T-helper 1 cell (primary cell): ENCODE measurements at regions not wholly inside any gene's neighbourhood (a gene's known extent, or its start where the extent isn't known, plus 50 kb on each side); places are given as distances from the start of the nearest gene placed in this dataset.
"Not testable (repeated sequence)": the region's sequence is repeated elsewhere in the genome, so short reads cannot be mapped to it uniquely, and the experiment has no call there.

Source experiments
- DNase-seq, 5 donors: peaks; one replicate each; pipeline ENCODE4 v3.0.0-alpha.2; 2012 to 2020

DNA sequence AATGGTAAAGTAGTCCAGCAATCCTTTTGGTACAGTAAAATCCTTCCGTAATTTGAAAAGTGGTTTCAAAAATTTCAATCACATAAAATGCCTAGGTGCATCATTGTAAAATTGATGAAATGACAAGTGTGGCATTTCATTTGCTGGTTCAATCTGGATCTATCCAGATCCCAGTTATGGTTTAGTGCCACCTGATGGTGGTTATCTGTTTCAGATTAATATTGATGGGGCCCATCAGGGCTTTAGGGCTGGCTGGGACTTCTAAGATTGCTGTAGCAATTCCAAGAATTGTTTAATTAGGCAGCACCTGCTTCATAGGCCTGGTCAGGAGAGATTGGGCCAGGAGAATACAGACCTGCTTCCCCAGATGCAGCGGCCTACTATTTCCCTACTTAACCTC lies 55.5 kb upstream of the PIK3C3 start:
- DNase-seq, result no peak

DNA sequence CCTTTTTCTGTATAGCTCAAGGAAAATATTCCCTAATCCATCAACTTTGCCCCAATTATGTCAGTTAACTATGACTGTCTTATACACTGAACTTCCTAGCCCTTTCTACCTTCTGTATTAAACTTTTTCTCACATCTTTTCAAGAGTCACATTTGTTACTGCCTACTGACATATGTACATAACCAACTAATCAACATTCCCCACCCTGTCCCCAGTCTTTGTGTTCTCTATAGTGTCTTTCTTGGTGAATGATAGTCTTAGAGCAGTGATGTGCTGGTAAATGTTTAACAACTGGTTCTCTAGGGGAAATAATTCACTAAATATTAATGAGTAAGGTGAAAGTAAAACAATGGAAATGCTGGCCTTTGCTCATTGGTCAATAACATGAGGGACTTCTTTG lies 61.6 kb upstream of the PIK3C3 start:
- DNase-seq, result no peak

DNA sequence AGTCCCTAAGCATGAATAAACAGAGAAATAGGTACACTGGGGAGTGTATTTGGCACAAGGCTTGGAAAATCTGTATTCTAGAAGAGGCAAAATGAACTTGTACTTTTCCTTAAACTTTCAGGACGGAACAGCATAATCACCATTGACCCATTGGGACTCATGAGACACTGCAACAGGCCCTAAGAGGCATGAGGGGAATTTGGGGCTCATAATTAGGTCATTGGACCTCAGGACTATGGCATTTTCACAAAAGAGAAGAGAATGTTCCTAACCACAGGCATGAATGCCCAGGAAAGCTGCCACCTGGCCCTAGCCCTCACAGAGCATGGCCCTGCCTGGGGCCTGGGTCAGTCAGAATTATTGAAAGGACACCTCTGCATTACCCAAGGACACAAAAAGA lies 67.9 kb upstream of the PIK3C3 start:
- no peak for DNase-seq

DNA sequence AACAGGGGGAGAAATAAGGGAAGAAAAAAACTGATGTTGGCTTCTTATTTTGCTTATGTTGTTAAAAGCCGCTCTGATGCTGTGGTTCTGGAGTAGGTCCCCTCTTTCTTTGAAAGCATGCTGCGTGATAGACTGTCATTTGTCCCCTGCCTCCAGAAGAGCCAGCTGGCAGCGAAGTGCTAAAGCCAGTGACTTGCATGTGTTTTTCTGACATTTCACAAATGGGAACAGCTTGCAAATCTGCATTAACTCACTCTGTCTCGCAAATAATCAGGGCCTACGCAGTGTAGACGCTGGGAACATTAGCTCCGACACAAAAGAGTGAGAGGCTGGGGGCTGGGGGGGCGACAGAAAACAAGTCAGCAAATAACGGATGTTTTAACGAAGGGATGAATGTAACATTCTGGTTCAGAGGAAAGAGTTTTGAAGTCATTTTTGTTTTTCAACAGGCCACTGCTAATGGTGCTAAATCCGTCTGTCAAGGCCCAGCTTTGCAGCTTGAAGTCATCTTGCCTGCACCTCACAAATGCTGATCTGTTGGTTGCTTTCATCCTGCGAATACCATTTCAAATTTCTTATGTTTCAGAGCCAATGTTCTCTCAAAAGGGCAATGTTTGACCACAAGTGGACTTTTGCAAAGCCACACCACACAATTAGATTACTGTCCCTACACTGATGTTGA lies 68.8 kb upstream of the PIK3C3 start:
- no peak for DNase-seq

DNA sequence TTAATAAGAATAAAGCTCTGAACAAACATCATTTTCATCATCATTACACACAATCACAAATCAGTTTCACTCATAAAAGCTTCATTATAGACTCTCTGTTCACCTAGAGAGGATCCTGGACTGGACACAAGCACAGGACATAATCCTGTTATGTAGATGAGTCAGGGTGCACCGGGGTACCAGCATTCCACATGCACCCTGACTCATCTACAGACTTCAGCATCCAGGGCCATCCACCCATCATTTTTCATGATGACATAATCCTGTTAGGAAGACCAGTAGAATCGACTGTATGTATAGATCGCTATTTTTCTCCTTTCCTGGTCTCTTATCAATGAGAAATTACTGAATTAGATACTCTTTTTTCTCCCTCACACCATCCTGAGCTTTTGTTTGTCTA lies 73.7 kb upstream of the PIK3C3 start:
- DNase-seq, result no peak

DNA sequence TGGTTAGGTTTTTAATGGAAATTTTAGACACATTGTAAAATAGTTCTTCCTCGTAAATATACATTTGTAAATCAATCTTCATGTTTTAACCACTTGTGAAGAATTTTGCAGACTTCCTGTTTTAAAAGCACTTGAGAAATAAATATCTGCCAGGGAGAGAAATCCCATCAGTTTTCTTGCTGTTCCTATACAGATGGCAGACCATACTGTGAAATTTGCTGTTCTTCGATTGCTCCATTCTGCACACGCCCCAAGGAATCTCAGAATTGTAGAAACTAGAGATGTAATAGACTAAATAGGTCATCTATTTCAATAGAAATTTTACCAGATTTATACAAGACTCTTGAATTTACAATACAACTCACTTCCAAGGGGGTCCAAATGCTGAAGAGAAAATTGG lies 75.8 kb upstream of the PIK3C3 start:
- DNase-seq, result no peak

DNA sequence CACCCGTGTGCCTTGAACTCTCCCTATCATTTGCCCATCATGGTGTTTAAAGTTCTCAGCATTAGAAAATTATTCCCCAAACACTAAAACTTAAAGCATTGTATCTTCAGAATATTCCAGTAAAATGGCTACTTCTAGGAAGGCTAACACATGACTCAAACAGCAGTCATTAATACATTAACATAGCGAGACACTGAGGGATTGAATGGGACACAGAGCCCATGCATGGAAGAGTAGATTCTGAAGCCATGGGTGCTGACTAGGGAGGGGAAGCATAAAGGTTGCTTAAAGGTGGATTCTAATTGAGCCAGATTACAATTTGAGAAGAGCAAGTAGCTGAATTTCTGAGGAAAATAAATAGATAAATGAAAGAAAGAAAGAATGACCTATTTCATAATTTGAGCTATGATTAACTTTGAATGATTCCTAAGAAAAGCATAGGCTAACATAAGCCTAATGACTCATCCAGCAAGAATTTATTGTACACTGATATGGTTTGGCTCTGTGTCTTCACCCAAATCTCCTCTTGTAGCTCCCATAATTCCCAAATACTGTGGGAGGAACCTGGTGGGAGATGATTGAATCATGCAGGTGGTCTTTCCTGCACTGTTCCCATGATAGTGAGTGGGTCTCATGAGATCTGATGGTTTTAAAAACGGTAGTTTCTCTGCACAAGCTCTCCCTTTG lies 79.8 kb upstream of the PIK3C3 start:
- DNase-seq, result no peak

DNA sequence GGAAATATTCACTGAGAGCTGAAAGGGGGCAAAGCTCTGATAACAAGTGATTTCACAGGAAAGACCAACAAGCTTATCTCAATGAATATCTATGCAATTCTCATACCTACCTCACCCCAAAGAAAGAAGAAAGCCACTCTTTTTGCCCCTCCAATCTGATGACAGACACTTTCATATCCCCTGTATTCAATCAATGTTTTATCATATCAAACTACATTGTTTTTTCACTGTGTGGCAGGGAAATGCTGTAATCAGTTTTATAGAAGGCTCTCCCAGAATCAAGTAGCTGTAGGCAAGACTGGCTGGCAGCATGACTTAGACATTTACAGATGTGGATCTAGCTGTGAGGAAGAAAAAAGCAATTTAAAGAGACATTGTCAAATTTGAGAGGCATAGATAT lies 81.3 kb upstream of the PIK3C3 start:
- DNase-seq, result no peak

DNA sequence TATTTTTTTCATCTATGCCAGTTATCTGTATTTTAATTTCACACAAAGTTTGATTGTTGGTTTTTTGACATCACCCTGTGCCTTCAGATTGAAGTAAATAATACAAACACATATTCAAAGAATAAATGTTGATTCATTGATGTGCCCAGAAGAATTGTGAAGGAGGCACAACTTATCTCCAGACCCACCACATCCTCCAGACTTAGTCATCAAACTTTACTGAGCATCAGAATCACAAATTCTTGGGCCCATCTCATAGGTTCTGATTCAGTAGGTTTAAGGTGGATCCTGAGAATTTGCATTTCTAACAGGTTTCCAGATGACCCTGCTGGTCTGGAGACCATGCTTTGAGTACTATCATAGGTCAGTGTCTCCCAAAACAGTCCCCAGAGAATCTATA lies 82.8 kb upstream of the PIK3C3 start:
- DNase-seq, result no peak

DNA sequence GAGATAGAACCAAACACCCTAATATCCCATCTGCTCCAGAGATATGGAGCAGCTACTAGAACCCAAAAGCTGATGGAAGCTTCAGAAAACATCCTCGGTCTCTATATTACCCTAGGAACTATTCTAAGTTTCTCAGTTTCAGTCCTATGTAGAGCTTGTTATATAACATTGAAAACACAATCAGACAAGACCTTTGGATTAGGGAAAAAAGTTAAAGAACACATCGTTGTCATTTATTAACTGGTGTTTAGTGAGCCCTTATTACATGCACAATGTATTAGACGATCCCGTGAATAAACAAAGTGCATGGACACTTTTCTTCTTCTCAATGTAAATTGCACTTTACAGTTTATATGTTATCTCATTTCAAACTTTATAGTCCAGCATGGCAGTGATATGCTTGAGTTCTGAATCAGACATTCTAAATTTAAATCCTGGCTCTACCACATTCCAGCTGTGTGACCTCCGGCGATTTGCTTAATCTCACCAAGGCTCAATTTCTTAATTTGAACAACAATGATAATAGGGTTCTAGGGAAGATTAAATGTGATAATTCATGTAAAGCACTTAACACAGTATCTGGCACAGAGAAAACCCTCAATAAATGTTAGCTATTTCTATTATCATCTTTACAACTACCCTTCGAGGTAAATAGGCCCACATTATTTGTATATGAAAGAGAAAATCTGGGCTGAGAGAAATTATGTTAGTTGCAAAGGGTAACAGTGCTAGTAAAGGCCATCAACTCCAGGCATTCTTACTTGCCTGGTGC lies 83.6 kb upstream of the PIK3C3 start:
- no peak for DNase-seq

DNA sequence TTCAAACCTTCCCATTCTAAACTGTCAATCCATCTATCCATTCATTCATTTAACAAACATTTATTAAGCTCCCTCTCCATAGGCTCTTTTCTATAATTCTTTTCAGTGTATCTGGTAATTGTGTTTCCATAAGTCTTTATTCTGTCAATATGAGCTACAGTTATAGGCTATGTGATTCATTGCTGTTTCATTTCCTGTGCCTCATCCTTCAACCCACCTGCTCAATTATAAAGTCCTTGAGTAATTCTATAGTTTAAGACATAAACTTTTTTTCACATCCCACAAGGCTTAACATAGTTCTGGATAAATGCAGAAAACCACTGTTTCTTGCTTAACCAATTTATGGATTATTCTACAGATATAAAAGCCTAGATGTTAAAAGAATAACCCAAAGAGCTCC lies 84.2 kb upstream of the PIK3C3 start:
- no peak for DNase-seq

DNA sequence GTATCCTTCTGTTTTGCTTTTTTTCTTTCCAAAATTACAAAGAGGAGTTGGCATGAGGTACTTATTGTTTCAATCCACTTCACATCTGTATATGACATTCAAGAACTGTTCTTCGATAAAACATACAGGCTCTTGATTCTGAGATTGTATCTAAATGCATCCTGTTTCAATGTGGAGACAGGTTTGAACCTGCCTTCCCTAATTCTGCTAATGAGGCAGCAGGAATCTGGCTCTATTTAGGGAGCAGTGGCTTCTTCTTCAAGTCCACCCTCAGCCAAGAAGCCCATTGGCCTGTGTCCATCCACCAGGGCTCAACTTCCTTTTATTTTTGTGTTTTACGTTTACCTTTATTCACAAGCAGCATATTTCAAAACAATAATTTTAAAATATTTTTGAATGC lies 84.8 kb upstream of the PIK3C3 start:
- no peak for DNase-seq

DNA sequence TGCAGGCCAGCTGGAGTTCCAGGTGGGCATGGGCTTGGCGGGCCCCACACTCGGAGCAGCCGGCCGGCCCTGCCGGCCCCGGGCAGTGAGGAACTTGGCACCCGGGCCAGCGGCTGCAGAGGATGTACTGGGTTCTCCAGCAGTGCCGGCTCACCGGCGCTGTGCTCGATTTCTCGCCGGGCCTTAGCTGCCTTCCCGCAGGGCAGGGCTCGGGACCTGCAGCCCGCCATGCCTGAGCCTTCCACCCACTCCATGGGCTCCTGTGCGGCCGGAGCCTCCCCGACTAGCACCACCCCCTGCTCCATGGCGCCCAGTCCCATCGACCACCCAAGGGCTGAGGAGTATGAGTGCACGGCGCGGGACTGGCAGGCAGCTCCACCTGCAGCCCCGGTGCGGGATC lies 89.2 kb upstream of the PIK3C3 start:
- DNase-seq, result not testable (repeated sequence)

DNA sequence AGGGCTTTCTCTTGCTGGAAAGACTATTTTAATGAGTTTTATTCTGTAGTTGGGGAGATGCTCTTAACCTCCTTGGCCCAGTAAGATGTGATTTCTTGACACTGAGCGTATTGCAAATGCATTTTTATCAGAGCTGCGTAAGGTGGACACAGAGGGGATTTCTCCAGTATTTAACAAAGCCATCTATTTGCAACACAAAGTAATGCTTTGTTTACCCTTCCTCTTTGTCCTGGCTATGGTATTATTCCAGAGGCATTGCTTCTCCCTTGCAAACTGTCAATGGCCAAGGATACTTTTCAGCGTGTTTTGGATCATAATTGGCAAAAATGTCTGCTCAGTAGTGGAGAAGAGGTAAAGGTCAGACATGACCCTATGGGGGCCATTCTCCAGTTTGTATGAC lies 90.8 kb upstream of the PIK3C3 start:
- DNase-seq, result no peak

DNA sequence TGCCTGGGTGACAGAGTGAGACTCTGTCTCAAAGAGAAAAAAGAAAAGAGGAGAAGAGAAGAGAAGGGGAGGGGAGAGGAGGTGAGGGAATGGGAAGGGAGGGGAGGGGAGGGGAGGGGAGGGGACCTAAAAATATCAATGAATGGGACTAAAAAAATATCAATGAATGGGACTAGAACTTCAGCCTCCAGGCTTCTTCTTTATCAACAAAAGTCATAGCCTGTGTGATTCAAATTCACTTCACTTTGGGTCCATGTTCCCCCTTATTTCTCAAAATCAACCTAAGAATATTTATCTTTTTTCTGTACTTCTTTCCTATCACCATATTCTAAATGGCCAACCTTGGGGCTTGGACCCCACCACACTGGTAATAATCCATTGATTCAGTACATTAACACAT lies 92.1 kb upstream of the PIK3C3 start:
- no peak for DNase-seq

DNA sequence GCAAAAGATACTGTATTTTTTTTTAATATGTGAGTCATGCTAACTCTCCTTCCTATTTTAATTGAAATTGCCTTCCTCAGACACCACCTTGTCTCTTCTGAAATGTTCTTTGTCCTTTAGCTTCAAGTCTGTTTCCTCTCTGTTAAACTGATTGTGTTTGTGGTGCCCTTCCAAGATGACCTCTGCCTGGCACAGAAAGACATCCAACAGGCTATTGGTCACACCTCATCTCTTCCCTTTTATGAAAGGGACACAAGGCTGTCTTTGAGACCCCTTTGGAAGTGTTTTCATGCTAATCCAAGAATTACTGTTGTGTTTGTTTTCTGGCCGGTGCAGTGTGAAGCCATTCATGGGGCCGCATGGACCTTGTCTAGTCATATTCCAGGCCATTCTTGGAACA lies 94.0 kb upstream of the PIK3C3 start:
- DNase-seq, result no peak

DNA sequence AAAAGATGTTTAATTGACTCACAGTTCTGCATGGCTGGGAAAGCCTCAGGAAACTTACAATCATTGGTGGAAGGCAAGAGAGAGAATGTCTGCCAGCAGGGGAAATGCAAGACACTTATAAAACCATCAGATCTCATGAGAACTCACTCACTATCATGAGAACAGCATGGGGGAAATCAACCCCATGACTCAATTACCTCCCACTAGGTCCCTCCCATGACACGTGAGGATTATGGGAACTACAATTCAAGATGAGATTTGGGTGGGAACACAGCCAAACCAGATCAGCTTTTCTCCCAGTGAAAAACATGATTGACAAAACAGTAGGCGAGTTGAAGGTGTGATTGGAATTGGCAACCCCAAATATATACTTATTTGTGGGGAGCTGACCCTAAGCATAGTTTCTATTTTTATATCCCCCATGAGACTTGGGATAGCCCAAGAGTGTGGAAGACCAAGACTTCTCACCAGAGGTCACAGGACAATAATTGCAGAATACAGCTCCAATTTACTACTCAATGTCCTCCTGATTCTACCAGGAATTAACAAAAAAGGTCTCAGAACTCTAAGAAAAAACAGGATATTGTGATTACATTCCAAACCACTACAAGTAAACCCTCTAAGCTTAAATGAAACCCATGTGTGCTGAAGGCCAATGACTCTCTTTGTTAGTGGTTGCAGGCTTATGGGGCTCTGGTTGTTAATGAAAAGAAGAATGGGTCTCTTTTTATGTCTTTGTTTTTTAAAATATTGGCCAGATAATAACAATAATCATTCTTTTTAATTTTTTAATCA lies 96.1 kb upstream of the PIK3C3 start:
- no peak for DNase-seq

DNA sequence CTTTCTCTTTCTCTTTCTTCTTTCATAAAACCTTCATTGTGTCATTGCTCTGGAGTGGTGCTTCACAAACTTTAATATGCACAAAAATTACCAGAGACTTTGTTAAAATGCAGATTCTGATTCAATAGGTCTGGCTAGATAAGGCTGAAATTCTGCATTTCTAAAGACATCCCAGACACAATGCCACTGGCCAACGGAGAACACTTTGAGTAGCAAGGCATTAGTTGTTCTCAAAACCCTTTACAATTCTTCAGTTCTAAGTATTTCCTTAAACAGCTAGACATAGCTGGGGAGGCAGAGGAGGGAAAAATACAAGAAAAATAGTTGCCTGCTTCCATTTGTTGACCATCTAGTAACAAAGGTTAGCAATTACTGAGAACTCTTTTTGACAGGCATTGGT lies 101.8 kb upstream of the PIK3C3 start:
- no peak for DNase-seq

DNA sequence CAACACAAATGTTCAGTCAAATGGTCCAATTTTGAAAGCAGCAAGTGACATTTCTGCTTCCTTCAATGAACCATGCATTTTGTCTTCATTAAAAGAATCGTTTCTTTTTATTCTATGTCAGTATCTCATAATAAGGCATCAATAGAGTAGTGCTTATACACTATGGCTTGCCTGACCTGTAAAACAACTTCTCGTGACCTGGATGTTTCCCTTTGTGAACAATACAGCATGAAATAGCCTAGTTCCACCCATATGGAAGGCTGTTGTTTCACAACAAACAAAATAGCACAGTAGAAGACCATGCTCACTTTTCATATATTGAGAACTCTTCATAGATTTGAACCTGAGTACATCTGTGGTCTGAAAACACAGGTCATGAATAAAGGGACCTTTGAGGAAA lies 104.3 kb upstream of the PIK3C3 start:
- no peak for DNase-seq

DNA sequence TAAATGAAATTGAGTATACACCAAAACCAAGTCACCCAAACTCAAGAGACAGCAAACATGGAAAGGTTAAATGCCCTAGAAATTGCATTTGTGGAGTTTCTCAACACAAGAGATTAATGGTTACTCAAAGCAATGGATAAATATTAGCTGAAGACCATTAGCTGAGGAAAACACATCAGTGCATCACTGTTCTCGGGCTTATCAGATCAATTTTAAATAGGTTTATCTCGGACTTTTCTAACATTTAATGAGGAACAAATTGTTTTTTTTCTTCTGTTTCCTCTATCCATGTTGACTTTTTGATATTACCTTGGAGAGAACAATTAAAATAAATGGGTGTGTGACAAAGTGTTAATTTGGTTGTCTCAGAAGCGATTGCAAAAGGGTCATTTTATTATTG lies 105.4 kb upstream of the PIK3C3 start:
- no peak for DNase-seq

DNA sequence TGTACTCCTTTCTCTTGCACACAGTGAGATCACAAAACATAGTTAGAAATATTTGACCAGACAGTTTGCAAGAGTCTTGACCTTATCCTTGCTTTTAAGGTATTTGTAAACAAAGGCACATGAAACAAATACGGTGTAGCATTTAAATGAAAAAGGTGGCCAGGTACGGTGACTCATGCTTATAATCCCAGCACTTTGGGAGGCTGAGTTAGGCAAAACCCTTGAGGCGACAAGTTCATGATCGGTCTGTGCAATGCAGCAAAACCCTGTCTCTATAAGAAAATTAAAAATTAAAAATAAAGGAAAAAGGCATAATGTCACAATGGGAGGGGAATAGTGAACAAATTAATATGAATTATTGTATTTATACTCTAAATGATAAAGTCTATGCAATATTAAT lies 109.5 kb upstream of the PIK3C3 start:
- no peak for DNase-seq

DNA sequence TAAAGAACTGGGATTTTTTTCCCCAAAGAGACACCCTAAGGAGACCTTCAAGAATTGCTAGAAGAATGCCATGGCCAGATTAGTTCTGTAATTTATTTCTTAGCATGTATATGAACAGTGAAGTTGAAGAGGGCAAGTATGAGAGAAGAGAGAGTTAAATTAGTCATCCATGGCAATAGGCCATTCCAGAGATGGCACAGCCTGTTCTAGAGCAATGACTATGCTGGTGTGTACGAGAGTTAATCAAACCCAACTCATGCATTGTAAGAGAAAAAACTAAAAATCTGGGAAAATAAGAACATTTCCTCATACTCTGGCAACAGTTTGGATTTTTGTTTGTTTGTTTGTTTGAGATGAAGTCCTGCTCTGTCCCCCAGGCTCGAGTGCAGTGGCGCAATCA lies 112.1 kb upstream of the PIK3C3 start:
- DNase-seq, result no peak
